T-helper 2 cell treated with Interferon-gamma antibody and Interleukin-4, amounts not matched to agents 5 μg/mL and 100 μg/mL, for 36 hours (primary cell): ENCODE measurements at regions not wholly inside any gene's neighbourhood (a gene's known extent, or its start where the extent isn't known, plus 50 kb on each side); places are given as distances from the start of the nearest gene placed in this dataset.

Experiments
- DNase-seq: peaks from one replicate; pipeline ENCODE4 v3.0.0; 2021; ENCODE audit warnings: low spot score
- H3K27ac Mint-ChIP-seq: one replicate; pipeline ENCODE4 v1.8.0; 2021; ENCODE audit warnings: mild to moderate bottlenecking, mixed read lengths
- H3K27me3 Mint-ChIP-seq: one replicate; pipeline ENCODE4 v1.8.0; 2021; ENCODE audit warnings: low read depth, mixed read lengths
- H3K36me3 Mint-ChIP-seq: one replicate; pipeline ENCODE4 v1.8.0; 2021; ENCODE audit warnings: low read depth, mixed read lengths
- H3K4me1 Mint-ChIP-seq: one replicate; pipeline ENCODE4 v1.8.0; 2021; ENCODE audit warnings: low read depth, mixed read lengths
- H3K4me3 Mint-ChIP-seq: one replicate; pipeline ENCODE4 v1.8.0; 2022; ENCODE audit warnings: mild to moderate bottlenecking, moderate library complexity, mixed read lengths
- H3K9me3 Mint-ChIP-seq: one replicate; pipeline ENCODE4 v1.8.0; 2021; ENCODE audit warnings: mixed read lengths

DNA sequence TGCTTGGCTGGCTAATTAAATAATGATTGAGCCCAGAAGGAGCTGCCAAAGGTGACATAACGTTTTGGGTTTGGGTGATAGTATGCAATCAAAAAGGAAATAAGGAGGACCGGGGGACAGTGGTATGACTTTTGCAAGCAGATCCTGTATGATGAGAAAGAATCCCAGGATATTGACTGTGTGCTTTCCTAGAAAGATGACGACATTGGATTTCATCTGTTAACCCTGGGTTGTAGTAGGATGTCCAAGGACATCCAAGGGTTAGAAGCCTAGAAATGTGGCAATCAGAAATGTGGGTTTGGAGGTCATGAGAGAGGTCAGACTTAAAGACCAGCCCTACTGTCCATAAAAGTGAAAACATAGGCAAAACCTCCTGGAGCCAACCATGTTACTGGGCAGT is 50.3 kb upstream of the HMHB1 start:
- peaks cover 19% of the 10 kb centered on the region for H3K4me1 Mint-ChIP-seq
- no peak for DNase-seq
- H3K36me3 Mint-ChIP-seq, result no peaks in the 10 kb centered on the region
- no peak overlapping the region for H3K27ac Mint-ChIP-seq
- H3K9me3 Mint-ChIP-seq, result peaks cover 15% of the 10 kb centered on the region
- H3K27me3 Mint-ChIP-seq, result peaks cover 4% of the 10 kb centered on the region
- no peak overlapping the region for H3K4me3 Mint-ChIP-seq

- H3K27ac Mint-ChIP-seq, result no peak overlapping the region
Observed at GRCh38 chr5:143760755-143761154, 51.2 kb upstream of the HMHB1 start.

DNA sequence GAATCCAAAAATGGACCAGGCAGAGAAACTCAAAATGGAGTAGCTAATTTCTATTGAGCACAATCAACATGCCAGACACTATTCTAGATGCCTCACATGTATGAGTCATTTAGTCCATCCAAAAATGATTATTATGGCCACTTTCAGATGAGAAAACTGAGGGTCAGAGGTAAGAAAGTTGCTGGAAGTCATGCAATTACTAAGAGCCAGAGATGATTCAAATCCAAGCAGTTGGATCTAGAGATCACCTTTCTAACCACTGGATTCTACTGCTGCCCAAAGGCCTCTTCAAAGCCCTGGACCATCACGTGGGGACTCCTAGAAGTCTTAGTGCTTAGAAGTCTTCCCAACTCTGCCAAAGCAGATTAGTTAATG is 51.8 kb upstream of the HMHB1 start:
- Mint-ChIP-seq H3K9me3 (peaks cover 15% of the 10 kb centered on the region), H3K27ac (no peak overlapping the region), H3K36me3 (no peaks in the 10 kb centered on the region), H3K27me3 (no peaks in the 10 kb centered on the region), H3K4me1 (peaks cover 19% of the 10 kb centered on the region), H3K4me3 (no peak overlapping the region)
- no peak for DNase-seq

More at GRCh38 chr5:143760755-143761154, 51.2 kb upstream of the HMHB1 start:
- Mint-ChIP-seq H3K27me3 (peaks cover 1% of the 10 kb centered on the region), H3K9me3 (peaks cover 15% of the 10 kb centered on the region), H3K4me1 (peaks cover 19% of the 10 kb centered on the region), H3K4me3 (no peak overlapping the region), H3K36me3 (no peaks in the 10 kb centered on the region)
- DNase-seq, result no peak

DNA sequence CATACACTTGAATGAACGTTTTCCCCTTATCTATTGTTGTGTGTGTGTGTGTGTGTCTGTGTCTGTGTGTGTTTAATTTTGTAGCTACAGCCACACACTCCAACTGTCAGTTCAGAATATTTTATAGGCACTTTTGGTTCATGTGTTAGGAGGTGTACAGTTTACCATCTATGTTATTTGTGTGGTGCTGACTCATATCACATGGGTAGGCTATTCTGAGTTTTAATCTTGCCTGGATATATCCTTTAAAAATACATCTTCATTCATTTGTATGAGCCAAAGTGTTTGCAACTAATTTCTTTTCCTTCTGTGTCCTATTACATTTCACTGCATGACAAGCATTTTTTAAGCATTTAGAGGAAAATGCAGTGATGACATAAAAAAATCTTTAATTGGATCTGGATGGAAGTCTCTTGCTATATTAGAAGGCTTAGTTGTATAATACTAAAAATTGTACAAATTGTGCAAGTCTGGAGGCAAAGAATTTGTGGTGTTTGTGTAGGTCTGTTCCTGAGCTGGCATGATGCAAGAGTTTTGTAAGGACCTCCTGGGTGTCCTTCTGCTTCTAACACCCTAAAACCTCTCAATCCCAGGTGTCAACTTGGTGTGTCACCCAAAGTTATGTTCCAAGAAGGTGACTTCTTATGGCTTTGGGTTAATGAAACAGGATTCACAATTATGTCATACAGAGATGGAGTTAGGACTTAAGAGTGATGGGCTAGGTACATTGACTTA is 52.4 kb upstream of the HMHB1 start:
- DNase-seq, result no peak

DNA sequence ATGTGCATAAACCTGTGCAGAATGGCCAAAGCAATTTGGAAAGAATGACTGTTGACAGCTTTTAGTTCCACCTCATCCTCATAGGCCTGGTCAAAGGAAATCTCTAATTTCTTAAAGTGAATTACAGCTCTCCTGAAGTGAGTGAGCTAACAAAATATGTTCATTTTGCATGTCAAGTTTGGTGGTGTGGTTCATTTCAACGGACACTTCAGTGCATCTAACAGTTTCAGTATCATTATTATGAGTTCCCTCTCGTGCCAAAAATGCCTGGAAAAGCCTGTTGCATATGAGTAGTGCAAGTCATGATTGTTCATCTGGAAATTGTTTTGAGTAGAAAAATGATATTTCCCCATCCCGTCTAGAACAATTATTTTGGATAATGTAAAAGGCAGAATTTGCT is 53.2 kb upstream of the HMHB1 start:
- no peaks in the 10 kb centered on the region for H3K27me3 Mint-ChIP-seq
- H3K36me3 Mint-ChIP-seq, result no peaks in the 10 kb centered on the region
- peaks cover 19% of the 10 kb centered on the region for H3K4me1 Mint-ChIP-seq
- DNase-seq, result no peak
- peaks cover 15% of the 10 kb centered on the region for H3K9me3 Mint-ChIP-seq
- peak overlapping the region; percentile 53 for H3K4me3 Mint-ChIP-seq
- peak overlapping the region; percentile 58 for H3K27ac Mint-ChIP-seq

More for the DNA sequence above, 52.4 kb upstream of the HMHB1 start:
- peak overlapping the region; percentile 53 for H3K4me3 Mint-ChIP-seq
- H3K27me3 Mint-ChIP-seq, result no peaks in the 10 kb centered on the region
- peak overlapping the region; percentile 58 for H3K27ac Mint-ChIP-seq
- peaks cover 15% of the 10 kb centered on the region for H3K9me3 Mint-ChIP-seq
- H3K36me3 Mint-ChIP-seq, result no peaks in the 10 kb centered on the region
- H3K4me1 Mint-ChIP-seq, result peaks cover 19% of the 10 kb centered on the region

DNA sequence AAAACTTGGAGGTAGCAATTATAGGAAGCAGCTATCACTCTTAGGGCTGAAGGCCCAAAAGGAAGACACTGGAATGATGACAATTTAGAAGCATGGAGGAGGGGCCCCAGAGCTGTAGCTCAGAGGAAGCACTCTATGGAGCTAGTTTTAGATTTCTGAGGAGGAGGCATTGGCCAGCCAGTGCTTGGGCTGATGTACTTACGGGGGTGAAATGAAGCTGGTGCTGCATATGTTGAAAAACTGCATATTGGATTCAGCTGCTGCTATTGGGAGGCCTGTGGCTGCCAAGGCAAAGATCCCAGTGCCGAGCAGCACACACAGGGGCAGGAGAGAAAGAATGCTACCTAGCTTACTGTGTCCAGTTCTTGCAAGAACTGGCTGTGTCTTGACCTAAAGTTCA is 53.9 kb upstream of the HMHB1 start:
- peaks cover 15% of the 10 kb centered on the region for H3K9me3 Mint-ChIP-seq
- no peak overlapping the region for H3K27ac Mint-ChIP-seq
- no peak for DNase-seq
- H3K36me3 Mint-ChIP-seq, result no peaks in the 10 kb centered on the region
- peaks cover 19% of the 10 kb centered on the region for H3K4me1 Mint-ChIP-seq
- no peak overlapping the region for H3K4me3 Mint-ChIP-seq
- H3K27me3 Mint-ChIP-seq, result no peaks in the 10 kb centered on the region

DNA sequence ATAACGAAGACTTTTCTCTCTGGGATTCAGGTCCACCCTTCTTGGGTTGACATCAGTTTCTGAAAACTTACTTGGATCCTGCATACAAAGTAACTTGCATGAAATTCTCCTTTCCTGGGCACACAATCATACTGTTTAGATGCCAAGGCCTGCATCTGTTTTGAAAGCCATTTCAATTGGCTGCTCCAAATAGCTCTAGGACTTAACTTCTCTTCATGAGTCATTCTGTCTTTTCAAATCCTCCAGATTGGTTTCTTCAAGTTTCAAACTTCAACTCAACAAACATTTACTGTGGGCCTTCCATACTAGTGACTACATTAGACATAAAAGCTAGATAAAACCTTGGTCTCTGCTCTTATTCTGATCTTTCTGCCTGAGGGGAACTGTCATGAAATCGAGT is 54.8 kb upstream of the HMHB1 start:
- Mint-ChIP-seq H3K9me3 (peaks cover 7% of the 10 kb centered on the region), H3K36me3 (no peaks in the 10 kb centered on the region), H3K27ac (no peak overlapping the region), H3K4me1 (peaks cover 19% of the 10 kb centered on the region), H3K27me3 (no peaks in the 10 kb centered on the region), H3K4me3 (no peak overlapping the region)
- no peak for DNase-seq

DNA sequence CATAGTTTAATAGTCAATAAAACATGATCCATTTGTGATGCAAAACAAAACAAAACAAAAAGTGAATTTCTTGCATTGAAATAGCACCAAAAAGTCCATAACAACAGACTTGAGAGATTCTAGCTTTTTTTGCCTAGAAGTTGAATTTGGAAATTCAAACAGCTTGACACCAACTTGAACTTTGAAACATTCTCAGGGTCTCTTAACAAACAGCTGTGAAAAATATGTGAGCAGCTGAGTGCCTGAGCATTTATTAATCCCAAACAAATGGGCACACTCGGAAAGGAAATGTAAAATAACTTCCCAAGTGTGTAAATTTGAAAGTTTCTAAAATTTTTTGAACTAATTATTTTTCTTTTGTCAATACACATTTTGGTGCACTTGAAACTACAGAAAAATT is 56.0 kb upstream of the HMHB1 start:
- Mint-ChIP-seq H3K27ac (no peak overlapping the region), H3K9me3 (peaks cover under 1% of the 10 kb centered on the region)

GRCh38 chr5:143752165-143752850 is 59.7 kb upstream of the HMHB1 start:
- Mint-ChIP-seq H3K27ac (no peak overlapping the region), H3K4me1 (peaks cover 3% of the 10 kb centered on the region), H3K36me3 (no peaks in the 10 kb centered on the region), H3K27me3 (no peaks in the 10 kb centered on the region), H3K9me3 (no peaks in the 10 kb centered on the region), H3K4me3 (no peak overlapping the region)
- no peak for DNase-seq

More for the DNA sequence above, 56.0 kb upstream of the HMHB1 start:
- H3K4me1 Mint-ChIP-seq, result peaks cover 19% of the 10 kb centered on the region
- H3K4me3 Mint-ChIP-seq, result no peak overlapping the region
- no peak for DNase-seq
- no peaks in the 10 kb centered on the region for H3K27me3 Mint-ChIP-seq
- no peaks in the 10 kb centered on the region for H3K36me3 Mint-ChIP-seq

- no peak overlapping the region for H3K4me3 Mint-ChIP-seq
- no peaks in the 10 kb centered on the region for H3K36me3 Mint-ChIP-seq
- DNase-seq, result no peak
- no peaks in the 10 kb centered on the region for H3K27me3 Mint-ChIP-seq
- no peaks in the 10 kb centered on the region for H3K9me3 Mint-ChIP-seq
- H3K4me1 Mint-ChIP-seq, result no peaks in the 10 kb centered on the region
- H3K27ac Mint-ChIP-seq, result no peak overlapping the region
Observed at GRCh38 chr5:143751342-143751741, 60.6 kb upstream of the HMHB1 start.

- no peak overlapping the region for H3K27ac Mint-ChIP-seq
- H3K4me3 Mint-ChIP-seq, result no peak overlapping the region
- H3K9me3 Mint-ChIP-seq, result peaks cover 3% of the 10 kb centered on the region
- no peaks in the 10 kb centered on the region for H3K36me3 Mint-ChIP-seq
- no peaks in the 10 kb centered on the region for H3K27me3 Mint-ChIP-seq
- H3K4me1 Mint-ChIP-seq, result no peaks in the 10 kb centered on the region
- DNase-seq, result no peak
Observed at GRCh38 chr5:143749581-143750205, 62.3 kb upstream of the HMHB1 start.

DNA sequence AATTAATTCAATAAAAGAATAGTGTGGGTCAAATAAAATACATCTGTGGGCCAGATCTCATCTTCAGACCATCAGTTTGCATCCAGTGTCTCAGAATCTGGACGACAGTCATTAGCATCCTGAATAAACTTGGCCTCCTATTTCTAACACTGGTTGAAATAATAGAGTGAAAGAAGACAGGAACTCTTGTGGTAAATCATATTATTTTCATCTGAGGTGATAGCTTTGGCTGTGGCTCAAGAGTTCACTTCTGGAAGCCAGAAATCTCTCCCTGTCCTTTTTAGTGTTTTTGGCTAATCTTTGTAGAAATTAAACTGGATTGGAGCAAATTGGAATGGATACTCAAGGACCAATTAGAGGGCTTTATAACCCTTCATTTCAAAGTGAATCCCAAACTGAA is 63.4 kb upstream of the HMHB1 start:
- H3K4me1 Mint-ChIP-seq, result no peaks in the 10 kb centered on the region
- peaks cover 3% of the 10 kb centered on the region for H3K9me3 Mint-ChIP-seq

GRCh38 chr5:143742951-143743350 is 69.0 kb upstream of the HMHB1 start:
- Mint-ChIP-seq H3K4me3 (no peak overlapping the region), H3K9me3 (peaks cover 3% of the 10 kb centered on the region), H3K4me1 (peaks cover 17% of the 10 kb centered on the region), H3K27me3 (no peaks in the 10 kb centered on the region), H3K27ac (no peak overlapping the region), H3K36me3 (no peaks in the 10 kb centered on the region)
- DNase-seq, result no peak

More for the DNA sequence above, 63.4 kb upstream of the HMHB1 start:
- H3K36me3 Mint-ChIP-seq, result no peaks in the 10 kb centered on the region
- no peaks in the 10 kb centered on the region for H3K27me3 Mint-ChIP-seq
- no peak overlapping the region for H3K4me3 Mint-ChIP-seq
- no peak overlapping the region for H3K27ac Mint-ChIP-seq
- DNase-seq, result no peak

- Mint-ChIP-seq H3K9me3 (peaks cover 3% of the 10 kb centered on the region), H3K4me3 (no peak overlapping the region), H3K27me3 (no peaks in the 10 kb centered on the region), H3K27ac (no peak overlapping the region), H3K4me1 (peaks cover 17% of the 10 kb centered on the region), H3K36me3 (no peaks in the 10 kb centered on the region)
- no peak for DNase-seq
Observed at GRCh38 chr5:143741421-143741820, 70.5 kb upstream of the HMHB1 start.
